Retinal pigment epithelial cell (primary cell): ENCODE measurements at regions not wholly inside any gene's neighbourhood (a gene's known extent, or its start where the extent isn't known, plus 50 kb on each side); places are given as distances from the start of the nearest gene placed in this dataset.
"Not testable (repeated sequence)": the region's sequence is repeated elsewhere in the genome, so short reads cannot be mapped to it uniquely, and the experiment has no call there.

ENCODE experiments used
- DNase-seq: peaks from one replicate; pipeline ENCODE4 v3.0.0-alpha.2; 2010; ENCODE audit warnings: low read depth
- H3K4me3 ChIP-seq: 2 replicates; pipeline ENCODE4 v1.5.1; 2011; ENCODE audit warnings: mild to moderate bottlenecking, low read length, control low read depth, moderate library complexity
- CTCF ChIP-seq: conservative IDR thresholded peaks from 2 replicates; pipeline ENCODE4 v1.5.1; 2011; ENCODE audit warnings: low read depth, low read length, control low read depth, inconsistent platforms

GRCh38 chr15:38635170-38635569 lies 70.6 kb upstream of the RASGRP1 start:
- no peak for TF ChIP-seq CTCF
- DNase-seq, result no peak
- no peak overlapping the region for H3K4me3 ChIP-seq

GRCh38 chr15:38636597-38636996 lies 72.0 kb upstream of the RASGRP1 start:
- DNase-seq, result no peak
- H3K4me3 ChIP-seq, result no peak overlapping the region
- TF ChIP-seq CTCF, result no peak

GRCh38 chr15:38638126-38638525 lies 73.5 kb upstream of the RASGRP1 start:
- no peak overlapping the region for H3K4me3 ChIP-seq
- no peak for TF ChIP-seq CTCF
- DNase-seq, result no peak

GRCh38 chr15:38638811-38639210 lies 74.2 kb upstream of the RASGRP1 start:
- no peak for DNase-seq
- no peak for TF ChIP-seq CTCF
- no peak overlapping the region for H3K4me3 ChIP-seq

GRCh38 chr15:38642689-38643270 lies 78.2 kb upstream of the RASGRP1 start:
- no peak for TF ChIP-seq CTCF
- no peak for DNase-seq
- no peak overlapping the region for H3K4me3 ChIP-seq

GRCh38 chr15:38644353-38644752 lies 79.7 kb upstream of the RASGRP1 start:
- H3K4me3 ChIP-seq, DNase-seq: not testable (repeated sequence)

- DNase-seq, result no peak
- no peak for TF ChIP-seq CTCF
- no peak overlapping the region for H3K4me3 ChIP-seq
Observed at GRCh38 chr15:38646716-38647115, 82.1 kb upstream of the RASGRP1 start.

- no peak for DNase-seq
- peak; percentile 70 for TF ChIP-seq CTCF
- no peak overlapping the region for H3K4me3 ChIP-seq
Observed at GRCh38 chr15:38647683-38648082, 83.1 kb upstream of the RASGRP1 start.
